Activated naive CD4-positive, alpha-beta T cell treated with anti-CD3 and anti-CD28 coated beads, Interleukin-2, amount 50 U/mL, for 24 hours (primary cell): ENCODE measurements at regions not wholly inside any gene's neighbourhood (a gene's known extent, or its start where the extent isn't known, plus 50 kb on each side); places are given as distances from the start of the nearest gene placed in this dataset.
"Not testable (repeated sequence)": the region's sequence is repeated elsewhere in the genome, so short reads cannot be mapped to it uniquely, and the experiment has no call there.

Experiments
- H3K27ac Mint-ChIP-seq: one replicate; pipeline ENCODE4 v1.8.0; 2021; ENCODE audit warnings: mild to moderate bottlenecking, mixed read lengths
- H3K27me3 Mint-ChIP-seq: one replicate; pipeline ENCODE4 v1.8.0; 2021; ENCODE audit warnings: mixed read lengths
- H3K36me3 Mint-ChIP-seq: one replicate; pipeline ENCODE4 v1.8.0; 2021; ENCODE audit warnings: mixed read lengths
- H3K4me1 Mint-ChIP-seq: one replicate; pipeline ENCODE4 v1.8.0; 2021; ENCODE audit warnings: mixed read lengths
- H3K4me3 Mint-ChIP-seq: one replicate; pipeline ENCODE4 v1.8.0; 2021; ENCODE audit warnings: mild to moderate bottlenecking, mixed read lengths
- H3K9me3 Mint-ChIP-seq: one replicate; pipeline ENCODE4 v1.8.0; 2021; ENCODE audit warnings: mixed read lengths

DNA sequence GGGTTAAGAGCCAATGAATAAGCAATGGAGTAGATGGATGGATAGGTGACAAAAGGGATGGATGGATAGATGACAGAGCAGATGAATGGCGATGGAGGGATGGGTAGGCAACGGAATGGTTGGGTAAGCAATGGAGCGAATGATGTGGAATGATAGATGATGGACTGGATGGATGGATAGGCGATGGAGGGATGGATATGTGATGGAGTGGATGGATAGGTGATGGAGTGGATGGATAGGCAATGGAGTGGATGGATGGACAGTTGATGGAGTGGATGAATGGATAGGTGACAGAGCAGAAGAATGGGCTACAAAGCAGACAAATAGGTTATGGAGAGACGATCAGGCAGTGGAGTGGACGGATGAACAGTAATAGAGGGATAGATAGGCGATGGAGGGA lies 269.6 kb downstream of the TEX29 start:
- H3K27ac Mint-ChIP-seq, result no peak overlapping the region
- no peak overlapping the region for H3K4me3 Mint-ChIP-seq
- H3K36me3 Mint-ChIP-seq, result no peaks in the 10 kb centered on the region
- H3K27me3 Mint-ChIP-seq, result peaks cover 2% of the 10 kb centered on the region
- H3K4me1 Mint-ChIP-seq, result no peaks in the 10 kb centered on the region
- H3K9me3 Mint-ChIP-seq, result no peaks in the 10 kb centered on the region

DNA sequence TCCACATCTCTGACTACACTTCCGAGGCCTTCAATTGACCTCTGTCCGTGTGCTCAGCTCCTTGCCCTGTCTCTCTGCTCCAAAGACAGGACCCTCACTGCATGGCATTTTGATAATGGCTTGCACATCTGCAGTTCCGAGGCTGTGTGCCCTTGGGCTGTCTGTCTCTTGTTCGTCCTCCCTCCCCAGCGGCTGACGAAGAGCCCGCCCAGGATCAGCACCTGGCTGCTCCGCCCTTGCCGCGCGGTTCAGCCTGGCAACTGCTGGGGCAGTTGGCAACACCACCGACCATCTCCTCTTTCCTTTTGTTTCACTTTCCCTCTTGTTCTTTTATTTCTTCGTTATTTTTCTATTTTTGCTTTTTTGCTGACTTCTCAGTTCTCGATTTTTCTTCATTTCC lies 270.4 kb downstream of the TEX29 start:
- H3K4me3 Mint-ChIP-seq, result no peak overlapping the region
- peak overlapping the region; percentile 15 for H3K27ac Mint-ChIP-seq
- peaks cover 2% of the 10 kb centered on the region for H3K27me3 Mint-ChIP-seq
- no peaks in the 10 kb centered on the region for H3K9me3 Mint-ChIP-seq
- H3K4me1 Mint-ChIP-seq, result no peaks in the 10 kb centered on the region
- H3K36me3 Mint-ChIP-seq, result no peaks in the 10 kb centered on the region

DNA sequence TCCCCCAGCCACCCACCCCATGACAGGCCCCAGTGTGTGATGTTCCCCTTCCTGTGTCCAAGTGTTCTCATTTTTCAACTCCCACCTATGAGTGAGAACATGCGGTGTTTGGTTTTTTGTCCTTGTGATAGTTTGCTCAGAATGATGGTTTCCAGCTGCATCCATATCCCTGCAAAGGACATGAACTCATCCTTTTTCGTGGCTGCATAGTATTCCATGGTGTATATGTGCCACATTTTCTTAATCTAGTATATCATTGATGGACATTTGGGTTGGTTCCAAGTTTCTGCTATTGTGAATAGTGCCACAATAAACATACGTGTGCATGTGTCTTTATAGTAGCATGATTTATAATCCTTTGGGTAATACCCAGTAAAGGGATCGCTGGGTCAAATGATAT lies 273.0 kb downstream of the TEX29 start:
- H3K9me3 Mint-ChIP-seq, H3K4me3 Mint-ChIP-seq: not testable (repeated sequence)

DNA sequence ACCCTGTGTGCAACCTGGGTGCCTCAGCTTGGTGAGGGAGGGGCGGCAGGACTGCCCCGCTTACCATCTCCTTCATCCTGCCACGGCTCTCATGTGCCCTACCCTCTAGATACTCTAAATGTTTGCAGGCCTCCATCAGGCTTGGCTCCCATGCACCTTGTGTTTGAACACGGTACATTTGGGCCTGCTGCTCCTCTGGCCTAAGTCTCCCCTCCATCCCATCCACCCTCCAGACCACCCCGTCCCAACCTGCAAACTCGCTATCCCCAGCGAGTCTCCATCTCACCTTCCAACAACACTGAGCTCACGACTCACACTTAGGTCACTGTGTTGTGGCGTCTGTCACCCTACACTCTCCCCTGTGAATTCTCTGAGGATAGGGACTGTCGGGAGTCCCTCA lies 274.2 kb downstream of the TEX29 start:
- no peaks in the 10 kb centered on the region for H3K9me3 Mint-ChIP-seq
- no peaks in the 10 kb centered on the region for H3K4me1 Mint-ChIP-seq
- no peak overlapping the region for H3K4me3 Mint-ChIP-seq
- no peak overlapping the region for H3K27ac Mint-ChIP-seq
- no peaks in the 10 kb centered on the region for H3K36me3 Mint-ChIP-seq
- H3K27me3 Mint-ChIP-seq, result no peaks in the 10 kb centered on the region

More for the DNA sequence above, 273.0 kb downstream of the TEX29 start:
- not testable (repeated sequence) for H3K4me1 Mint-ChIP-seq, H3K36me3 Mint-ChIP-seq, H3K27ac Mint-ChIP-seq, H3K27me3 Mint-ChIP-seq

DNA sequence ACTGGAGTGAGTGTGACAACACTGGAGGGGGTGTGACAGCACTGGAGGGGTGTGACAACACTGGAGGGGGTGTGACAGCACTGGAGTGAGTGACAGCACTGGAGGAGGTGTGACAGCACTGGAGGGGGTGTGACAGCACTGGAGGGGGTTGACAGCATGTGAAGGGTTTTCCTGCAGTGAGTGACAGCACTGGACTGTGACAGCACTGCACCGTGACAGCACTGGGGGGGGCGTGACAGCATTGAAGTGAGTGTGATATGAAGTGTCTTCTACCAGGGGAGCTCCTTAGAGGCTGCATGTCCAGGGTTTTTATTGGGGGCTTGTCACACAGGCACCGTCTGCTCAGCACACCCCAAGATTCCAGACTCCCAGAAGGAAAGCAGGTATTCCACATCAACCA lies 274.8 kb downstream of the TEX29 start:
- Mint-ChIP-seq H3K27ac (no peak overlapping the region), H3K4me3 (no peak overlapping the region), H3K27me3 (no peaks in the 10 kb centered on the region), H3K4me1 (no peaks in the 10 kb centered on the region), H3K9me3 (no peaks in the 10 kb centered on the region), H3K36me3 (no peaks in the 10 kb centered on the region)

DNA sequence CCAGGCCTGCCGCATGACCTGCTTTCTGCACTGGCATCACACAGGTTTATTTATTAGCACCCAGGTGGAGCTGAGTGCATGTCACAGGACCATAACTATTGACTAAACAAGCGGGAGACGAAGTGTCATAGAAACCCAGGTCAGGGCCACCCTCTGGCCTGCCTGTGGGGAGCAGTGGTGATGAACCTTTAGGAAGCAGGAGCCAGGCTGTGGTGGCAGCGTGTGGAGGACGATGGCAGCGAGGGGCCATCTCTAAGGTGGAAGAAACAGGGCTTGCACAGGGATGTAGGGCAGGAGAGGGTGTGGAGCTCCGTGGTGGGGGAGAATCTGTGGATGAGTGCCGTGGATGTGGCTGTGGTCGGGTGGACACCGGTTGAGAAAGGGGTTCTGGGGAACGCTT lies 275.3 kb downstream of the TEX29 start:
- no peak overlapping the region for H3K27ac Mint-ChIP-seq
- H3K9me3 Mint-ChIP-seq, result no peaks in the 10 kb centered on the region
- H3K27me3 Mint-ChIP-seq, result no peaks in the 10 kb centered on the region
- no peaks in the 10 kb centered on the region for H3K4me1 Mint-ChIP-seq
- no peaks in the 10 kb centered on the region for H3K36me3 Mint-ChIP-seq
- no peak overlapping the region for H3K4me3 Mint-ChIP-seq

DNA sequence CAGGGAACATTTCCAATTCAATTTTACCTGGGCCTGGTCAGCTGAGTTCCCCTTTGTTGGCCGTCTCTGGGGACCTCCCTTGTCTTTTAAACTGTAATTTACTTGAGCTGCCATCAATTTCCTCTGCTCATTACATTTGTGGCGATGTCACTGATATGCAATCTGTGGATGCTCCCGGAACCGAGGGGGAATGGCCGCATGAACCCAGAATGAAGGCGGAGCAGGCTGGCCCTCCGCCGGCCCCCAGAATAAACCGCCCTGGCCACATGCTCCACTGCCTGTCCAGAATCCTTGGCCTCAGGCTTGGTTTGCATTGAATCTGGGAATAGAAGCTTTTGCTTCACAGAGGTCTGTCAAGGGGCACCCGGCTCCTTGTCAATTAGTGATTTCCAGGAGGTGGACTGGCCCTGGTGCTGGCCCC lies 276.8 kb downstream of the TEX29 start:
- Mint-ChIP-seq H3K4me3 (no peak overlapping the region), H3K9me3 (no peaks in the 10 kb centered on the region), H3K36me3 (no peaks in the 10 kb centered on the region), H3K4me1 (no peaks in the 10 kb centered on the region), H3K27ac (no peak overlapping the region), H3K27me3 (no peaks in the 10 kb centered on the region)

DNA sequence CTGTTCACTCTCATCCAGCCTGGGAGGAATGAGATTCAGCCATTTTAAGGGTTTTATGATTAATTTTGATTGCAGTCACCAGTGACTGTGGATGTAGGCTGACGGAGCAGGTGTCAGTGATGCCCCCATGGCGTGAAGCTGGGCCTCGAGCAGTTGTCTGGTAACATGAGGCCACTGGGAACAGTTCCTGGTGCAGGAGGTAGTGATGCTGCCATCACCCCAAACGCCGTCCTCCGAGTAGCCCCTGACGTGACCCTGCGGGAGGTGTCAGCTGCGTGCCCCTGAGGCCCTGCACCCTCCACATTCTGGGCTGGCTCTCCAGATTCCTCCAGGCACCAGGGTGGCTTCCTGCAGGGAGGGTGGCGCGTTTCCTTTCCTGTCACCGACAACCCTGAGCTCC lies 277.2 kb downstream of the TEX29 start:
- H3K27ac Mint-ChIP-seq, result no peak overlapping the region
- H3K27me3 Mint-ChIP-seq, result no peaks in the 10 kb centered on the region
- H3K4me1 Mint-ChIP-seq, result no peaks in the 10 kb centered on the region
- H3K4me3 Mint-ChIP-seq, result no peak overlapping the region
- no peaks in the 10 kb centered on the region for H3K9me3 Mint-ChIP-seq
- no peaks in the 10 kb centered on the region for H3K36me3 Mint-ChIP-seq

DNA sequence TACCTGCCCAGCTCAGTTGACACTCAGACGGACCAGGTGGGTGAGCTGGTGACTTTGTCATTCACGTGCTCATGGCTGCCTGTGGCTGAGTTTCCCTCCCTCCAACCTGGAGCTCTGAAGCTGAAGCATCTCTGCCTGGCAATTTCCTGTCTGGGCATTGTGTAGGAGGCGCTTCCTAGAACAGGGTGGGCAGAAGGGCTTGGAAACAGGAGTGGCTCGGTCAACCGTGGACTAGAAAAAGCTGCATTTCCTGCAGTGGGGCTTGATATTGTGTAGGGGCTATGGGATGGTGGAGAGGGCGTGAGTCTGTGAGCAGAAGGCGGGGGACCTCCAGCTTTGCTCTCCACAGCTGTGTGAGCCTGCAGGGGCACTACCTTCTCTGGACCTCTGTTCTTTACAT lies 278.3 kb downstream of the TEX29 start:
- Mint-ChIP-seq H3K36me3 (no peaks in the 10 kb centered on the region), H3K9me3 (no peaks in the 10 kb centered on the region), H3K4me1 (no peaks in the 10 kb centered on the region), H3K4me3 (no peak overlapping the region), H3K27ac (no peak overlapping the region), H3K27me3 (no peaks in the 10 kb centered on the region)

DNA sequence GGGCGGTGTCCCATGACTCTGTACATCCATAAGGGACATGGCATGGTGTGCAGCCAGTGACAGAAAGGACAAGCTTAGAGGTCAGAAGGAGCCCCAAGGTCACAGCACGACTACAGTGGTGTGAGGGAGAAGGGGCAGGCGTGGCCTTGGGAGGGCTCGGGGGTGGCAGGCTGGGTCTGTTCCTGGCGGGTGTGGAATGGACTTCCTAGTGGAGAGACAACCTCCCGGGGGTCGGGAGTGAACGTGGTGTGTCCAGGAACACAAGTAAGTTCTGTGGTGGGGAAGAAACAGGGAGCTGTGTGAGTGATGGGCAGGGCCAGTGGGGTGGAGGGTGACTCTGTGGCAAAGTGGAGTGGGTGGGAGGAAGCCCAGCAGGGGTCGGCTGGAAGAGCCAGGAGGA lies 279.3 kb downstream of the TEX29 start:
- H3K36me3 Mint-ChIP-seq, result no peaks in the 10 kb centered on the region
- H3K4me3 Mint-ChIP-seq, result no peak overlapping the region
- no peak overlapping the region for H3K27ac Mint-ChIP-seq
- H3K27me3 Mint-ChIP-seq, result no peaks in the 10 kb centered on the region
- H3K4me1 Mint-ChIP-seq, result no peaks in the 10 kb centered on the region
- H3K9me3 Mint-ChIP-seq, result no peaks in the 10 kb centered on the region

DNA sequence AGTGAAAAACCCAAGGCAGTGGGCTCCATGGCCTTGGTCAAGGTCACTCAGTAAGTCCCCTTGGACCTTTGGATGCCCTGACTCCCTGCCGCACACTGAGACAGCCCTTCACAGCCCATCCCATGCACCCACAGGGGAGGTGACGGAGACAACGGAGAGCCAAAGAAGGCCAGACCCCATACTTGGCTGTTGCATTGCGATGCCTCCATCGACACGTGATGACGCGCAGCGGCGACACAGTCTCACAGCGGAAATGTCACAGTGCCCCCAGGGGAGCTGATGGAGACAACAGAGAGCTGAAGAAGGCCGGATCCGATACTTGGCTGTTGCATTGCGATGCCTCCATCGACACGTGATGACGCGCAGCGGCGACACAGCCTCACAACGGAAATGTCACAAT lies 282.4 kb downstream of the TEX29 start:
- Mint-ChIP-seq H3K4me3 (no peak overlapping the region), H3K27ac (no peak overlapping the region), H3K36me3 (no peaks in the 10 kb centered on the region), H3K9me3 (no peaks in the 10 kb centered on the region), H3K4me1 (no peaks in the 10 kb centered on the region), H3K27me3 (peaks cover 4% of the 10 kb centered on the region)

DNA sequence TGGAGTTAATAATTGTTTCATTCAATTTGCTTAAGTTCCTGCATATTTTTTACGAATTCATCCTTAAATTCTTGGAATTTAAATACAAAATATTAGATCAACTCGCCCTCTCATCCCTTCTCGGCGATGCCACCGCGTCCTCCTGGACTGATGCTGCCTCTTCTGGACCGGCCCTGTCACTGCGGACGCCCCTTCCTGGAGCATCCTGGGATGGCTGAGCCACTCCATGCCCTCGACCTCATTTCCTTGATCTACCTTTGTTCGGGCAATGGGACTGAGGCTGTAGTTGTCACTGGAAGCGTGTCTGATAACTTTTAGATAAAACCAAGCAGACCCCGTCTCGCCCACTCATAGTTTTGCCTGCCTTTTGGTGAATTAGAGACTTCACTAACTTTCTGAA lies 283.7 kb downstream of the TEX29 start:
- H3K27ac Mint-ChIP-seq, result no peak overlapping the region
- no peaks in the 10 kb centered on the region for H3K9me3 Mint-ChIP-seq
- H3K4me1 Mint-ChIP-seq, result no peaks in the 10 kb centered on the region

DNA sequence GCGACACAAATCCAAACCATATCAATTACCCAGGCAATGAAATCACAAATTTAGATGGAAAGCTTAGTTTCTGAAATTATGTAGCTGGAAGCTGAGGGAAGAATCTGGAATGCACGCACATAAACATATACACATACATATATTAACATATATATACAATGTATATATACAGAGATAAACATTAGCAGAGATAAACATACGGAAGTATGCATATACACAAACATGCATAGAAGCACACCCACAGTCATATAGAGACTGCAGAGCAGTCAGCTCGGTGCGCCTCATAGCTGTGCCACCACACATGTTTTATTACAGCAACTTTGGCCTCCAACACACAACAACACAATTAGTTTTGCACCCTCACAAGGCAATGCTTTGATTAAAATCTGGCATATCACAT lies 288.1 kb downstream of the TEX29 start:
- Mint-ChIP-seq H3K27ac (no peak overlapping the region), H3K36me3 (no peaks in the 10 kb centered on the region), H3K27me3 (peaks cover 4% of the 10 kb centered on the region), H3K9me3 (no peaks in the 10 kb centered on the region), H3K4me3 (no peak overlapping the region), H3K4me1 (no peaks in the 10 kb centered on the region)

More for the DNA sequence above, 283.7 kb downstream of the TEX29 start:
- Mint-ChIP-seq H3K27me3 (peaks cover 4% of the 10 kb centered on the region), H3K4me3 (no peak overlapping the region), H3K36me3 (no peaks in the 10 kb centered on the region)

DNA sequence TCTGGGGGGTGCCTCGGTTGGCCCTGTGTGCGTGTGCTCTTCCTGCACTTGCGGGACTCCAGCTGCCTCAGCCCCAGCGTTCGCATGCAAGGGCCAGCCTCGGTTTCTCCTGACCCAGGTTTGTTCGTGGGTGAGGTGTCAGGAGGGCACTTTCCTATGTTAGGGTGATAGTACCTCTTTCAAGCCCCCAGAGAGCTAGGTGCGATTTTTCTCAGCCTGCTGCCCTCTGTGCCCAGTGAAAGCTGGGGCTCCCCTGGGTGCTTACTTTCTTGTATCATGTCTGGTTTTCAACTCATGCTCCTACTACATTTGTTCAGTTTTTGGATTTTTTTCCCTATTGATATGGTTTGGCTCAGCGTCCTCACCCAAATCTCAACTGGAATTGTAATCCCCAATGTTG lies 289.2 kb downstream of the TEX29 start:
- Mint-ChIP-seq H3K36me3 (no peaks in the 10 kb centered on the region), H3K4me1 (no peaks in the 10 kb centered on the region), H3K9me3 (no peaks in the 10 kb centered on the region), H3K27ac (no peak overlapping the region), H3K27me3 (peaks cover 4% of the 10 kb centered on the region), H3K4me3 (no peak overlapping the region)

DNA sequence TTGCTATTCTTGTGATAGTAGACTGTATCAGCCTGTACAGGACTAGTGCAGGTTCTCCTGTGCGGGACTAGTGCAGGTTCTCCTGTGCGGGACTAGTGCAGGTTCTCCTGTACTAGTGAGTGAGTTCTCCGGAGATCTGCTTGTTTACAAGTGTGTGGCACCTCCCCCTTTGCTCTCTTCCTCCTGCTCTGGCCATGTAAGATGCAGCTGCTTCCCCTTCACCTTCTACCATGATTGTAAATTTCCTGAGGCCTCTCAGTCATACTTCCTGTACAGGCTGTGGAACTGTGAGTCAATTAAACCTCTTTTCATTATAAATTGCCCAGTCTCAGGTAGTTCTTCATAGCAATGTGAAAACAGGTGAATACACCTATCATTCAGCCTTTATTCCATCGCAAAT lies 289.6 kb downstream of the TEX29 start:
- Mint-ChIP-seq H3K4me3 (no peak overlapping the region), H3K36me3 (no peaks in the 10 kb centered on the region), H3K9me3 (no peaks in the 10 kb centered on the region), H3K4me1 (no peaks in the 10 kb centered on the region), H3K27me3 (peaks cover 4% of the 10 kb centered on the region), H3K27ac (no peak overlapping the region)

DNA sequence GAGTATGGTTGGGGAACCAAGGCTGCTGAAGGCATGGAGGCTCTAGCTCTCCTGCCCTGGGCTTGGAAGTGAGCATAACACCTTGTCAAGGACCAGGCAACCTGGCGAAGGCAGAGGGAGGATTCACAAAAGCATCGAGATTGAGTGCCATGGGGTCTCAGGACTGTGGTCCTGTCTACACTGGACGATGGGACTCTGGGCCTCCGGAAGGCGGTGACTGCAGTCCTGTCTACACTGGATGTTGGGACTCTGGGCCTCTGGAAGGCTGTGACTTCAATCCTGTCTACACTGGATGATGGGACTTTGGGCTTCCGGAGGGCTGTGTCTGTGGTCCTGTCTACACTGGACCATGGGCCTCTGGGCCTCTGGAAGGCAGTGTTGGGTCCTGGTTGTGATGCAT lies 290.4 kb downstream of the TEX29 start:
- Mint-ChIP-seq H3K9me3 (no peaks in the 10 kb centered on the region), H3K4me1 (no peaks in the 10 kb centered on the region), H3K27me3 (peaks cover 4% of the 10 kb centered on the region), H3K4me3 (no peak overlapping the region), H3K27ac (no peak overlapping the region), H3K36me3 (no peaks in the 10 kb centered on the region)

DNA sequence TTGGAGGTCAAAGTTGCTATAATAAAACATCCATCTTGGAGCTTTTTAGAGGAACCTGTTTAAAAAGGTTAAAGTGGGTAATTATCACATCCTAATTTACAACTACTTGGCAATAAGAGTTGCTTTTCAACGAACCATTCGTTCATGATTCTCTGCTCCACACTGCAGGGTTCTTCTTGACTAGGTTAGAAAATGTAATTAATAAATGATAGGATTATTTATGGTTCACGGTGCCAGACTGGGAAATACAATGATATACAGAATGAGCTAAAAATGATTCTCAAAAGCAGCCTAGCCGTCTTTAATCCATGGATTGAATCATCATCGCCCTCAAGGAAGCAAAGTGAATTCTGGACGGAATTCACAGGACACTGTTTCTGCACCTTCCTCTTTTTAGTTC lies 291.2 kb downstream of the TEX29 start:
- H3K4me3 Mint-ChIP-seq, result no peak overlapping the region
- no peaks in the 10 kb centered on the region for H3K4me1 Mint-ChIP-seq
- no peaks in the 10 kb centered on the region for H3K36me3 Mint-ChIP-seq
- no peaks in the 10 kb centered on the region for H3K9me3 Mint-ChIP-seq
- H3K27ac Mint-ChIP-seq, result no peak overlapping the region
- peaks cover 4% of the 10 kb centered on the region for H3K27me3 Mint-ChIP-seq

DNA sequence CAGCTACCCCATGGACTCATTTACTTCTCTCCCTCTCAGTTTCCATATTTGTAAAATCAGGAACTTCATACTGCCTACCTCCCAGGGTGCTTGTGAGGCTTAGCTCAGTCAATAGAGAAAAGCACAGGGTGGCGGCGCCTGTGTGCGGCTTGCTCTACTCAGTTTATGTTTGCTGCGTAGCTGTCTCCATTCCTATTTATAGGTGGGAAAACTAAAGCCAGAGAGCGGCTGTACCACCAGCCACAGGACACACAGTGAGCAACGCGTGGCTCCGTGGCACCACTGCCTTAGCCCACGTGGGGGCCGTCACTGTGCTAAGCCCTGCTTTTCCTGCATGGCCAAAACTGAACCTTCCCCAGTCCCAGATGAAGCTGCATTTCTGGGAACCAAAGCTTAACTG lies 292.4 kb downstream of the TEX29 start:
- Mint-ChIP-seq H3K36me3 (no peaks in the 10 kb centered on the region), H3K9me3 (no peaks in the 10 kb centered on the region), H3K27me3 (no peaks in the 10 kb centered on the region), H3K4me3 (no peak overlapping the region), H3K4me1 (no peaks in the 10 kb centered on the region), H3K27ac (no peak overlapping the region)
